GM23338 (cell line): ENCODE measurements at regions not wholly inside any gene's neighbourhood (a gene's known extent, or its start where the extent isn't known, plus 50 kb on each side); places are given as distances from the start of the nearest gene placed in this dataset.

Source experiments
- CREB1 ChIP-seq: fragments of 250-450 bp; sonication (Bioruptor Pico); IDR thresholded peaks from 2 replicates; pipeline ENCODE4 v1.5.0; 2020; ENCODE audit warnings: low read depth, mild to moderate bottlenecking, moderate library complexity
- CTCF ChIP-seq, 2 experiments: fragments of 200-600 bp in 1 of 2; sonication (generic) in 1 of 2; conservative IDR thresholded peaks; 2 replicates each; pipeline versions ENCODE4 v1.5.1 to v1.6.1; 2016 to 2017; ENCODE audit warnings: antibody characterized with exemption in 2 of 2, low read depth in 2 of 2, mild to moderate bottlenecking in 2 of 2, moderate library complexity in 1 of 2
- ETS1 ChIP-seq: IDR thresholded peaks from 2 replicates; pipeline ENCODE4 v1.6.1; 2016; ENCODE audit warnings: antibody characterized with exemption
- EZH2 ChIP-seq: fragments of 200-600 bp; sonication (generic); IDR thresholded peaks from one replicate; pipeline ENCODE4 v1.8.0; 2017; ENCODE audit warnings: antibody characterized with exemption, mild to moderate bottlenecking, low read depth; ENCODE audit not compliant: unreplicated experiment
- EZH2phosphoT487 ChIP-seq: fragments of 200-600 bp; sonication (generic); IDR thresholded peaks from one replicate; pipeline ENCODE4 v1.8.1; 2018; ENCODE audit warnings: antibody characterized with exemption; ENCODE audit not compliant: unreplicated experiment
- JUNB ChIP-seq: IDR thresholded peaks from one replicate; pipeline ENCODE4 v1.6.1; 2016; ENCODE audit warnings: antibody characterized with exemption; ENCODE audit not compliant: unreplicated experiment
- NANOG ChIP-seq: IDR thresholded peaks from 2 replicates; pipeline ENCODE4 v1.6.1; 2016; ENCODE audit warnings: antibody characterized with exemption, borderline replicate concordance
- POLR2AphosphoS5 ChIP-seq: IDR thresholded peaks from 2 replicates; pipeline ENCODE4 v1.6.1; 2016; ENCODE audit warnings: antibody characterized with exemption, low read depth
- REST ChIP-seq: IDR thresholded peaks from one replicate; pipeline ENCODE4 v1.6.1; 2018; ENCODE audit warnings: antibody characterized with exemption; ENCODE audit not compliant: unreplicated experiment
- ZNF331 ChIP-seq: fragments of 250-450 bp; sonication (Bioruptor Pico); IDR thresholded peaks from 2 replicates; pipeline ENCODE4 v1.5.0; 2020; ENCODE audit warnings: low read depth, mild to moderate bottlenecking, moderate library complexity

- TF ChIP-seq EZH2 (no peak), CTCF (conservative IDR thresholded peaks at IDR 0.05; ENCODE audit: low read depth in 2 of 2) (no peak), JUNB (no peak), POLR2AphosphoS5 (no peak), NANOG (no peak), EZH2phosphoT487 (no peak), CREB1 (CRISPR knock-in tag) (no peak), ZNF331 (CRISPR knock-in tag) (no peak), REST (no peak), ETS1 (no peak)
These were observed 320.8 kb downstream of the FOXL1 start for GRCh38 chr16:86899151-86899550.
